PC-9 (cell line): ENCODE measurements at regions not wholly inside any gene's neighbourhood (a gene's known extent, or its start where the extent isn't known, plus 50 kb on each side); places are given as distances from the start of the nearest gene placed in this dataset.

Source experiments
- BruUV-seq: library from RNA; stranded (reverse); fragments of 400-500 nt; replicated peaks from 2 replicates; lab custom pipeline; 2021; lab: Mats Ljungman, UMichigan
- CTCF ChIA-PET: fragments of 300-600 bp; sonication (Branson Sonifier 250); formaldehyde crosslinking; loops from one replicate; lab custom pipeline; 2022; ENCODE audit warnings: antibody characterized with exemption; lab: Charles Lee
- POLR2A ChIA-PET: fragments of 300-600 bp; sonication (Branson Sonifier 250); formaldehyde crosslinking; loops from one replicate; lab custom pipeline; 2022; ENCODE audit warnings: antibody characterized with exemption; ENCODE audit not compliant: unreplicated experiment; lab: Charles Lee
- DNase-seq, 2 experiments: peaks; one replicate each; pipeline versions ENCODE4 v3.0.0 to v3.0.0-alpha.2; 2015 to 2022; ENCODE audit warnings: mixed read lengths in 1 of 2
- H2AFZ ChIP-seq: fragments of 200-600 bp; sonication (generic); 2 replicates; pipeline ENCODE4 v1.8.1; 2017; ENCODE audit warnings: antibody characterized with exemption
- H3F3A ChIP-seq: fragments of 200-600 bp; sonication (generic); 2 replicates; pipeline ENCODE4 v1.8.1; 2017; ENCODE audit warnings: antibody characterized with exemption, mild to moderate bottlenecking, low read depth; ENCODE audit not compliant: insufficient read depth
- H3K27ac ChIP-seq: fragments of 200-600 bp; sonication (generic); 2 replicates; pipeline ENCODE4 v1.6.1; 2016; ENCODE audit warnings: mixed run types
- H3K27me3 ChIP-seq: fragments of 200-600 bp; sonication (generic); 2 replicates; pipeline ENCODE4 v1.6.1; 2016; ENCODE audit warnings: low read depth, mixed run types; ENCODE audit not compliant: insufficient read depth
- H3K36me3 ChIP-seq: fragments of 200-600 bp; sonication (generic); 2 replicates; pipeline ENCODE4 v1.6.1; 2016; ENCODE audit warnings: low read depth, mixed run types
- H3K4me1 ChIP-seq: fragments of 200-600 bp; sonication (generic); replicated peaks from 2 replicates; pipeline ENCODE4 v1.6.1; 2016; ENCODE audit warnings: mixed run types; ENCODE audit not compliant: insufficient read depth
- H3K4me2 ChIP-seq: fragments of 200-600 bp; sonication (generic); 2 replicates; pipeline ENCODE4 v1.6.1; 2017; ENCODE audit warnings: mixed run types
- H3K4me3 ChIP-seq: fragments of 200-600 bp; sonication (generic); 2 replicates; pipeline ENCODE4 v1.6.1; 2016; ENCODE audit warnings: mixed run types
- H3K79me2 ChIP-seq: fragments of 200-600 bp; sonication (generic); 2 replicates; pipeline ENCODE4 v1.6.1; 2017; ENCODE audit warnings: low read depth, mixed run types
- H3K9me2 ChIP-seq: fragments of 200-600 bp; sonication (generic); 2 replicates; pipeline ENCODE4 v1.8.1; 2017; ENCODE audit warnings: mild to moderate bottlenecking; ENCODE audit not compliant: insufficient read depth
- H3K9me3 ChIP-seq: fragments of 200-600 bp; sonication (generic); 2 replicates; pipeline ENCODE4 v1.8.1; 2016; ENCODE audit warnings: low read depth; ENCODE audit not compliant: insufficient read depth
- H4K20me1 ChIP-seq: fragments of 200-600 bp; sonication (generic); 2 replicates; pipeline ENCODE4 v1.8.1; 2017; ENCODE audit not compliant: insufficient read depth
- EZH2 ChIP-seq: fragments of 200-600 bp; sonication (generic); IDR thresholded peaks from 2 replicates; pipeline ENCODE4 v1.8.0; 2017; ENCODE audit warnings: antibody characterized with exemption, low read depth
- intact Hi-C: fragments of 100-400 bp; cut with micrococcal nuclease; formaldehyde crosslinking; loops from one replicate; pipeline ENCODE4 v1.10.0; 2022; ENCODE audit not compliant: unreplicated experiment
- TF ChIP-seq, protein P1 (sequence below): fragments of 200-600 bp; sonication (generic); conservative IDR thresholded peaks from 2 replicates; pipeline ENCODE4 v1.6.1; 2017; ENCODE audit warnings: mixed run types, antibody characterized with exemption, mild to moderate bottlenecking, moderate library complexity

DNA sequence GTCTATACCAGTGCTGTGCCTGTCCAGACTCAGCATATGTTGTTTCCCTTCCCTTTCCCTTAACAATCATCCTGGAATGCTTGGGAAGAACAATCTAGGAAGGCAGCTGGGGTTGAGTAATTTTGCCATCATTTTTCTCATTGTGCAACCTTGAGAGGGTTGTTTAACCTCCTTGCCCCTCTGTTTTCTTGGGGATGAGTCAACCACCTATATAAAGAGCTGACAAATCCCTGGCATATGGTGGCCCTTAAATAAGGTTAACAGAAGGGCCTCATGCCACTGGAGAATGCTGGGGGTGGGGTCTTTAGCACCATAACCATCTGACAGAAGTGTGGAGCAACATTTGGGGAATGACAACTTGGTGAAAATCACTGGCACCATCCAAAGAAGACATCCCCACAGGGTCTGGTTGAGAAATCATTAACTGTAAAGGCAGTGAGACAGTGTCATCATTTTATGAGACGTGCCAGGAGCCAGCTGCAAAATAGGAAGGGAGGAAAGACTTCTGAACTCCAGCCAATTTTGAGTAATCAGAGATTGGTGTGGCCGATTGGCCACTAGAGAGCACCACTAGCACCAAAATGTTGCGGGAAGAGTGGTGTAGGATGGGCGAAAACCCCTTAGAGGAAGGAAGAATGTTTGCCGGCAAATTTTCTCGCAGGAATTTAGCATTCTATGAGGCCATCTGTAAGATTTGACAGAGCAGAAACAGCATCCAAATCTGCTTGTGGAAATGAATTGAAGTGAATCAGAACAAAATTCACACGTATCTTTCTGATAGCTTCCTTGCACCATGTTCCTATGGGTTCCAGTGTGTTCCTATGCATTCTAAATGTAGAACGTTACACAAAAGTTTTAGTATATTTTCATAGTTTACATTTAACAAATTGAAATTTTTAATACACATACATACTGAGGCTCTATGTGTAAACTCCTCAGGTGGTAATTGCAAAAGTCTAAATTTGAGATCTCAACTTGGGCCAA, 113.8 kb downstream of the MSX2 start:
- H3F3A ChIP-seq = no peaks in the 10 kb centered on the region
- ChIA-PET POLR2A (no interaction called here), CTCF (no interaction called here)
- TF ChIP-seq EZH2 = no peak
- TF ChIP-seq, protein P1, sequence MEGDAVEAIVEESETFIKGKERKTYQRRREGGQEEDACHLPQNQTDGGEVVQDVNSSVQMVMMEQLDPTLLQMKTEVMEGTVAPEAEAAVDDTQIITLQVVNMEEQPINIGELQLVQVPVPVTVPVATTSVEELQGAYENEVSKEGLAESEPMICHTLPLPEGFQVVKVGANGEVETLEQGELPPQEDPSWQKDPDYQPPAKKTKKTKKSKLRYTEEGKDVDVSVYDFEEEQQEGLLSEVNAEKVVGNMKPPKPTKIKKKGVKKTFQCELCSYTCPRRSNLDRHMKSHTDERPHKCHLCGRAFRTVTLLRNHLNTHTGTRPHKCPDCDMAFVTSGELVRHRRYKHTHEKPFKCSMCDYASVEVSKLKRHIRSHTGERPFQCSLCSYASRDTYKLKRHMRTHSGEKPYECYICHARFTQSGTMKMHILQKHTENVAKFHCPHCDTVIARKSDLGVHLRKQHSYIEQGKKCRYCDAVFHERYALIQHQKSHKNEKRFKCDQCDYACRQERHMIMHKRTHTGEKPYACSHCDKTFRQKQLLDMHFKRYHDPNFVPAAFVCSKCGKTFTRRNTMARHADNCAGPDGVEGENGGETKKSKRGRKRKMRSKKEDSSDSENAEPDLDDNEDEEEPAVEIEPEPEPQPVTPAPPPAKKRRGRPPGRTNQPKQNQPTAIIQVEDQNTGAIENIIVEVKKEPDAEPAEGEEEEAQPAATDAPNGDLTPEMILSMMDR = no peak
- no peaks in the 10 kb centered on the region for H3K4me1 ChIP-seq
- H3K79me2 ChIP-seq = no peaks in the 10 kb centered on the region
- no TSS peak for BruUV-seq
- no peak overlapping the region for H3K4me2 ChIP-seq
- no peak overlapping the region for H3K4me3 ChIP-seq
- H3K27ac ChIP-seq = no peak overlapping the region
- H2AFZ ChIP-seq = no peak overlapping the region
- H3K9me2 ChIP-seq = no peaks in the 10 kb centered on the region
- H3K9me3 ChIP-seq = no peaks in the 10 kb centered on the region
- no peaks in the 10 kb centered on the region for H4K20me1 ChIP-seq
- DNase-seq = no peak
- 0 out of 2 replicates have a peak, but pooled peaks cover 4% of the 10 kb centered on the region for H3K27me3 ChIP-seq
- H3K36me3 ChIP-seq = no peaks in the 10 kb centered on the region
- intact Hi-C loops = no loop called here

- Histone ChIP-seq H3K27me3 (peaks cover 10% of the 10 kb centered on the region), H3K79me2 (no peaks in the 10 kb centered on the region), H2AFZ (no peak overlapping the region), H3K4me3 (no peak overlapping the region), H4K20me1 (no peaks in the 10 kb centered on the region), H3K36me3 (no peaks in the 10 kb centered on the region), H3K9me2 (no peaks in the 10 kb centered on the region), H3K27ac (no peak overlapping the region), H3K9me3 (no peaks in the 10 kb centered on the region; the same call in 1 of the 2 replicates), H3K4me1 (no peaks in the 10 kb centered on the region), H3K4me2 (no peak overlapping the region), H3F3A (no peaks in the 10 kb centered on the region)
- intact Hi-C loops = no loop called here
- TF ChIP-seq, protein P1 = no peak
- no peak for TF ChIP-seq EZH2
- no peak for DNase-seq
- POLR2A ChIA-PET = no interaction called here
- no TSS peak for BruUV-seq
- CTCF ChIA-PET = no interaction called here
Observed at GRCh38 chr5:174834081-174834480, 109.7 kb downstream of the MSX2 start.

- Histone ChIP-seq H3K4me1 (no peaks in the 10 kb centered on the region), H3K36me3 (no peaks in the 10 kb centered on the region), H3F3A (no peaks in the 10 kb centered on the region), H3K27me3 (peaks cover 19% of the 10 kb centered on the region), H3K79me2 (no peaks in the 10 kb centered on the region), H3K4me3 (no peak overlapping the region), H3K4me2 (no peak overlapping the region), H2AFZ (no peak overlapping the region), H3K27ac (no peak overlapping the region), H3K9me2 (no peaks in the 10 kb centered on the region), H4K20me1 (no peaks in the 10 kb centered on the region), H3K9me3 (no peaks in the 10 kb centered on the region; the same call in 1 of the 2 replicates)
- POLR2A ChIA-PET = no interaction called here
- no peak for DNase-seq
- intact Hi-C loops = no loop called here
- CTCF ChIA-PET = no interaction called here
- no TSS peak for BruUV-seq
- TF ChIP-seq, protein P1 = no peak
- no peak for TF ChIP-seq EZH2
Observed at GRCh38 chr5:174832811-174833210, 108.4 kb downstream of the MSX2 start.
